Activated effector memory CD4-positive, alpha-beta T cell treated with anti-CD3 and anti-CD28 coated beads, Interleukin-2, amount 50 U/mL, for 16 hours (primary cell): ENCODE measurements at regions not wholly inside any gene's neighbourhood (a gene's known extent, or its start where the extent isn't known, plus 50 kb on each side); places are given as distances from the start of the nearest gene placed in this dataset.
"Not testable (repeated sequence)": the region's sequence is repeated elsewhere in the genome, so short reads cannot be mapped to it uniquely, and the experiment has no call there.

ENCODE experiments used
- DNase-seq: peaks from one replicate; pipeline ENCODE4 v3.0.0-alpha.2; 2020

- DNase-seq, result not testable (repeated sequence)
These were observed 78.8 kb upstream of the RPH3A start for GRCh38 chr12:112712751-112713150.

GRCh38 chr12:112713471-112713870 is 78.1 kb upstream of the RPH3A start:
- DNase-seq, result no peak

DNA sequence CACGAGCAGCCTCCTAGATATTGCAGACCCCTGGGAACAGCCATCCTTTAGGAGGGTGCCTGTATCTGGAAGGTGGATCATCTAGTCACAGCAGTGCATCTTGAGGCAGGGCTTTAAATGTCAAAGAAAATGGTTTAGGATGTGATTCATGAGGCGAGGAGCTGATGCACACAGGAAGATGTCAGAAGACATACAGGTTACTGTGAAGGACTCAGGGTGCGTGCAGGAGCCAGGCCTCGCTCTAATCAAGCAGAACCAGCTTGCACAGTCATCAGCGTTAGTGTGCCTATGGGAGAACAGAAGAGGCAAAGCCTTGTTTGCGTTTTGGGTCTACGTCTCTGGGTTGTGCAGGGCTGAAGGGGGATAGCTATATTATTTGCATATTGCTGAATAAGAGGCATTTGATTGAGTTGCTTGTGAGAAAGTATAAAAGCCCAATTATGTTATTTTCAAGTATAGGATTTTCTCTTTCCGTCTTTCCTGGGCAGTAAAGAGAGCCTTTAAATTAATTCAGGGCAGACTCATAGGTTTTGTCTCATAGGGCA is 77.3 kb upstream of the RPH3A start:
- DNase-seq, result no peak

DNA sequence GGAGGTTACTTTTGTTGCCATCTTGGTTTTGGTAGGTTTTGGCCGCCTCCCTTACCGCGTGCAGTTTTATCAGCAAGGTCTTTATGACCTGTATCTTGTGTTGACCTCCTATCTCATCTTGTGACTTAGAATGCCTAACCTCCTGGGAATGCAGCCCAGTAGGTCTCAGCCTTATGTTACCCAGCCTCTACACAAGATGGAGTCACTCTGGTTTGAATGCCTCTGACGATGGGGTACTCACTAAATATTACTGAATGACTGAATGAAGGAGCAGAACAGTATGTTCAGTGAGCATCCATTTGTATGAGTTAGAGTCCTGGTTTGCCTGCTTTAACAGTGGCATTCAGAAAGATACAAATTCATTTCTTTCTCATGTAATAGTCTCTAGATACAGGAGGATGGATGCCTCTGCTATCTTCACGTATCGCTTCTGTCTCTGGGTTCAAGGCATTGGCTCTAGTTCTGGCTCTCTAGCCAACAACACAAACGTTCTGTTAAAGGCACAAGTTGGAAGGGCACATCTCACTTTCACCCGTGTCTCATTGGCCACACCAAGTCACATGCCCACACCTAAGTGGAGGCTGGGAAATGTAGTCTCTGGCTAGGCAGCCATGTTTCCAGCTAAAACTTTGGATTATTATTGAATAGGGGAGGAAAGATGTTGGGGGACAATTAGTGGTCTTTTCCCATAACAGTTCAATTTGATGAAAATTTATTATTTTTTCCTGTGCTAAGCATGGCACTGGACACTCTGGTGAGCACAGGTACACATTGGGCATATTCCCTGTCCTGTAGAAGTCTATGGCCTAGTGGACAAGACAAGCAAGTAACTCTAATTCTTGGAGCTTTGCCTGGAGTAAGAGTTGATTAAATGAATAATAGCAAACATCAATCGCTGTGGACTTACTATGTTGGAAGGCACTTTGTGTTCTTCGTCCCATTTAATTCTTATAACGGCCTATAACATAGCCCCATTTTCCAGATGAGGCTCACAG is 75.2 kb upstream of the RPH3A start:
- DNase-seq, result no peak

DNA sequence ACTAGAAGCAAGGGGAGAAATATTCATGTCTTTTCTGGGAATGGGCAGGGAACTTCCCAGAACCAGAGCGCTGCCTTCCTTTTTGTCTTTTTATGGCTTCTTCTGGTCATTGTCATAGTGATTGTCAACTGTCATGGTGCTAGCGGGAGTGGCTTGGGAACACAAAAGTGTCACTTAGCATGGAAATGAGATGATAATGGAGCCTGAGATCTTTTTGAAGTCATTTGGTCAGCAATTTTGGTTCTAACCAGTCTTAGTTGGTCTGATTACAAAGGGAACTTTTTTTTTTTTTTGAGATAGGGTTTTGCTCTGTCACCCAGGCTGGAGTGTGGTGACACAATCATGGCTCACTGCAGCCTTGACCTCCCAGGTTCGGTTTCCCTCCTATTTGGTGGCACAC is 62.7 kb upstream of the RPH3A start:
- no peak for DNase-seq

DNA sequence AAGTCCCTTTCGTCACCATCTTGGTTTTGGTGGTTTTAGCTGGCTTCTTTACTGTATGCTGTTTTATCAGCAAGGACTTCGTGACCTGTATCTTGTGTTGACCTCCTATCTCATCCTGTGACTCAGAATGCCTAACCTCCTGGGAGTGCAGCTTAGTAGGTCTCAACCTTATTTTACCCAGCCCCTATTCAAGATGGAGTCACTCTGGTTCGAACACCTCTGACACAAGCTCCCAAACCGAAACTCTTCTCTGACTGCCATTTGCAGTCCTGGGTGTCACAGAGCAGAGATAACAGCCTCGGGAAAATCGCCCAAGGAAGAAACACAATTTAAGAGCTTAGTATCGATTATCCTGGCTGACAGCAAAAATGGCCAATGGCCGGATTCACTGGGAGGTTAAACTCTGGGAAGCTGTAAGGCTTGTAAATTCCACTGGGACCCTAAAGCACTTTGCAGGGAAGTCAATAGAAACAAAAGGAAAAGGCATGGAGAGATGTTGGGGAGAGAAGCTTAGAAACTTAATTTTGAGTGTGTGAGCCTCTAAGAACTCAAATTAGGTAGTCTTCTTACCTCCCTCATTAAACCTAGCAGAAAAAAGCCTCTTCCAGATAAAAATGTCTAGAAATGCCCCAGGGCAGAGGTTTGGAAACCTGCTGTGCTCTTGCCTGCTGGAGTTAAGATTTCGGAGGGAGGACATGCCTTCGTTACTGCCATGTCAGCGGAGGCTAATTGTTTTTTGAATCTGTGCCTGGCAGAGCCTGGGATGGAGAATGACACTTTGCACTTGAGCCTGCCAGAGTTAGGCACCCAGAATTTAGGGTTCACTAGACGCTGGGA is 56.5 kb upstream of the RPH3A start:
- DNase-seq, result no peak

DNA sequence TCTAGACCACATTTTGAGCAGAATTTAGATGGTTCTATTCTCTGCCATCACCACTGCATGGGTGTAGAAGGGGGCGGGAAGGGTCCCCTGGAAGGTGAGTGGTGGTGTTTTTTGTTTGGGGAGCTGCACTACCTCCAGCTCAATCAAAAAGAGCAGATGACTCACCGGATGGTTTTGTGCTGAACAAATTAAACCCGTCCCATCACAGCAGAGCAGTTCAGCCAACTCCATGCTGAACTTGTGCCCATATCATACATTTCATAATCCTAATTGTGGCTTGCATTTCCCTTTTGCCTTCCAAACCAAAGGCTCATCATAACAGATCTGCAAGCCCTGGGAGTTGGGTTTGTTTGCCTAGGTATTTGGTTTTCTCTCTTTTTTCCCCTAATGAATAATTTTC is 53.0 kb upstream of the RPH3A start:
- no peak for DNase-seq

DNA sequence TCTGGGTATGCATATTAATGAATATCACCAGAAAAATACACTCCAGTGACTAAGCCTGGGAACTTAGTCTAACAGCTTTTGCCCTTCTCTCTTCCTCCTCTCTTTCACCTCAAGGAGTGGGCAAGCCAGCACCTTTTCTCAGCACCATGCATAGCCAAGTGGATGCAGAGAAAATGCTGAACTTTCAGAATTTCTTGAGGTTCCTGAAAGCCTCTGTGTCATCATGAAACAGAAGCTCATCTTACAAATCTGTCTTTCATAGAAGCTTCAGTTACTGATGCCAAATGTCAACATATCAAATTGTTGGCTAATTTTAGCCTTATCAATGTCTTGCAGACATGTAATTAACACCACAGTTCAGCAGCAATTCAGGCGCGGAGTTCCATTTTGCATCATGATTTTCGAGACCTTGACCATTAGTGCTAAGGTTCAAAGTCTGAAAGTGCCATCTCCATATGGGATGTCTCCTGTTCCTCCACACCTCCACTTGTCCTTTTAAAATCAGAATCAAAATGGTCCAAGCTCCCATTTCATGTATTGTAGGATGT is 51.1 kb upstream of the RPH3A start:
- DNase-seq, result no peak

DNA sequence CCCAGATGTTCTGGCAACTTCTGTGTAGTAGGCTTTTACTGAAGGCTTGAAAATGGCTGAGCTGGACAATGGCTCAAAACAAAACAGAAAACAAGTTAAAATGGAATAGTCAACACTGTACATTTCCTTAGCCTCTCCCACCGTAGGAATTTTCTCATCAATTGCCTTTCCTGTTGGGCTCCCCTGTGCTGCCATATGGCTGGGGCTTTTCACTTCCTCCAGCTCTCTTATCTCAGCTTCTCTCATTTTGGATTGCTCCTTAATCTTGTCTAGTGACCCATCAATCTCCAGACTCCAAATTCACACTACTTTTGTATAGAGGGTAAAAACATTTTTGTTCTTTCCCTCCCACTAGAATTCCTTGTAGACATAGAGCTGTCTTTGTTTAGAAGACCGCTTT is 50.4 kb upstream of the RPH3A start:
- no peak for DNase-seq
